Parathyroid adenoma (tissue), 2 donors: ENCODE measurements at regions not wholly inside any gene's neighbourhood (a gene's known extent, or its start where the extent isn't known, plus 50 kb on each side); places are given as distances from the start of the nearest gene placed in this dataset.
"Not testable (repeated sequence)": the region's sequence is repeated elsewhere in the genome, so short reads cannot be mapped to it uniquely, and the experiment has no call there.

ENCODE experiments used
- H2AFZ ChIP-seq: fragments of 300-600 bp; sonication (generic); one replicate; pipeline ENCODE4 v1.7.0; 2017; ENCODE audit warnings: antibody characterized with exemption, mild to moderate bottlenecking
- H3K27ac ChIP-seq: fragments of 300-600 bp; sonication (generic); one replicate; pipeline ENCODE4 v1.7.0; 2017
- H3K27me3 ChIP-seq: fragments of 300-600 bp; sonication (generic); one replicate; pipeline ENCODE4 v1.7.0; 2017; ENCODE audit warnings: low read length; ENCODE audit not compliant: control insufficient read depth, insufficient read depth
- H3K36me3 ChIP-seq: fragments of 300-600 bp; sonication (generic); one replicate; pipeline ENCODE4 v1.7.0; 2017; ENCODE audit warnings: low read length; ENCODE audit not compliant: control insufficient read depth, insufficient read depth
- H3K4me1 ChIP-seq: fragments of 300-600 bp; sonication (generic); one replicate; pipeline ENCODE4 v1.7.0; 2017; ENCODE audit warnings: control low read depth
- H3K4me2 ChIP-seq: fragments of 300-600 bp; sonication (generic); one replicate; pipeline ENCODE4 v1.7.0; 2017; ENCODE audit warnings: low read length
- H3K4me3 ChIP-seq: fragments of 300-600 bp; sonication (generic); one replicate; pipeline ENCODE4 v1.7.0; 2017; ENCODE audit warnings: low read depth, low read length
- H3K79me2 ChIP-seq: fragments of 300-600 bp; sonication (generic); one replicate; pipeline ENCODE4 v1.7.0; 2017; ENCODE audit warnings: control low read depth
- H3K9ac ChIP-seq: fragments of 300-600 bp; sonication (generic); one replicate; pipeline ENCODE4 v1.7.0; 2017; ENCODE audit warnings: mild to moderate bottlenecking
- H3K9me3 ChIP-seq: fragments of 300-600 bp; sonication (generic); one replicate; pipeline ENCODE4 v1.7.0; 2017; ENCODE audit warnings: low read length; ENCODE audit not compliant: control insufficient read depth
- TF ChIP-seq, protein P1 (sequence below): fragments of 300-600 bp; sonication (generic); IDR thresholded peaks from one replicate; pipeline ENCODE4 v1.7.0; 2017; ENCODE audit warnings: antibody characterized with exemption, mild to moderate bottlenecking
- donor health status: primary hyperparathyroidism.

- Histone ChIP-seq H3K27ac (no peak overlapping the region), H3K27me3 (no peaks in the 10 kb centered on the region), H3K36me3 (no peaks in the 10 kb centered on the region), H3K4me1 (no peaks in the 10 kb centered on the region), H3K4me3 (no peak overlapping the region), H3K9me3 (no peaks in the 10 kb centered on the region), H3K4me2 (no peak overlapping the region), H3K9ac (no peak overlapping the region), H3K79me2 (no peaks in the 10 kb centered on the region), H2AFZ (no peak overlapping the region)
- TF ChIP-seq, protein P1, sequence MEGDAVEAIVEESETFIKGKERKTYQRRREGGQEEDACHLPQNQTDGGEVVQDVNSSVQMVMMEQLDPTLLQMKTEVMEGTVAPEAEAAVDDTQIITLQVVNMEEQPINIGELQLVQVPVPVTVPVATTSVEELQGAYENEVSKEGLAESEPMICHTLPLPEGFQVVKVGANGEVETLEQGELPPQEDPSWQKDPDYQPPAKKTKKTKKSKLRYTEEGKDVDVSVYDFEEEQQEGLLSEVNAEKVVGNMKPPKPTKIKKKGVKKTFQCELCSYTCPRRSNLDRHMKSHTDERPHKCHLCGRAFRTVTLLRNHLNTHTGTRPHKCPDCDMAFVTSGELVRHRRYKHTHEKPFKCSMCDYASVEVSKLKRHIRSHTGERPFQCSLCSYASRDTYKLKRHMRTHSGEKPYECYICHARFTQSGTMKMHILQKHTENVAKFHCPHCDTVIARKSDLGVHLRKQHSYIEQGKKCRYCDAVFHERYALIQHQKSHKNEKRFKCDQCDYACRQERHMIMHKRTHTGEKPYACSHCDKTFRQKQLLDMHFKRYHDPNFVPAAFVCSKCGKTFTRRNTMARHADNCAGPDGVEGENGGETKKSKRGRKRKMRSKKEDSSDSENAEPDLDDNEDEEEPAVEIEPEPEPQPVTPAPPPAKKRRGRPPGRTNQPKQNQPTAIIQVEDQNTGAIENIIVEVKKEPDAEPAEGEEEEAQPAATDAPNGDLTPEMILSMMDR = no peak
Measured at GRCh38 chr5:130321931-130322330, 417.7 kb downstream of the CHSY3 start.

- no peak overlapping the region for H3K4me3 ChIP-seq
- no peaks in the 10 kb centered on the region for H3K4me1 ChIP-seq
- H3K27ac ChIP-seq = no peak overlapping the region
- TF ChIP-seq, protein P1 = no peak
- no peak overlapping the region for H2AFZ ChIP-seq
- H3K27me3 ChIP-seq = no peaks in the 10 kb centered on the region
- H3K9me3 ChIP-seq = no peaks in the 10 kb centered on the region
- H3K4me2 ChIP-seq = no peak overlapping the region
- H3K9ac ChIP-seq = no peak overlapping the region
- no peaks in the 10 kb centered on the region for H3K79me2 ChIP-seq
- H3K36me3 ChIP-seq = no peaks in the 10 kb centered on the region
Measured at GRCh38 chr5:130316971-130317680, 412.9 kb downstream of the CHSY3 start.

DNA sequence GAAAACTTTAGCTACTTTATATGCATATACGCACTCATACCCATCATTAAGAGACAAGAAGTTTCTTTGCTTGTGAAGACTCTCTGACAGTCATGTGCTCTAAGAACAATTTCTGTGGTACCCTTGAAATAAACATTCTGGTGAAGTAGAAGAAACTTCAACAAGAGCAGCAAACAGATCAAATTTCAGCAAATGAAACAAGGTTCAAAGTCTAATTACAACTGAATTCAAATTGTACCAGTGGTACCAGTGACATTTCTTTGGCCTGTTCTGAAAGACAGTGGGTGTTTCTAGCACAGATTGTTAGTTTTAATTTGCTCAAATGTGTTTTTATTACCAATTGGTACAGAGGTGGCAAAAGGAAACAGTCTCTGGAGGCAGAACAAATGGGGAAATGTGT, 391.0 kb downstream of the CHSY3 start:
- Histone ChIP-seq H3K9me3 (no peaks in the 10 kb centered on the region), H3K27ac (no peak overlapping the region)

DNA sequence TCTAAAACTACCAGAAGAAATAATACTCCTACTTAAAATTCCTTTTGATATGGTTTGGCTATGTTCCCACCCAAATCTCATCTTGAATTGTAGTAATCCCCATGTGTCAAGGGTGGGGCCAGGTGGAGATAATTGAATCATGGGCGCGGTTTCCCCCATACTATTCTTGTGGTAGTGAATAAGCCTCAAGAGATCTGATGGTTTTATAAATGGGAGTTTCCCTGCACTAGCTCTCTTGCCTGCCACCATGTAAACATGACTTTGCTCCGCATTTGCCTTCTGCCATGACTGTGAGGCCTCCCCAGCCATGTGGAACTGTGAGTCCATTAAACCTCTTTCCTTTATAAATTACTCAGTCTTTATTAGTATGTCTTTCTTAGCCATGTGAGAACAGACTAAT, 390.5 kb downstream of the CHSY3 start:
- H3K9ac ChIP-seq, H3K36me3 ChIP-seq, H3K4me1 ChIP-seq, H2AFZ ChIP-seq, H3K27me3 ChIP-seq, H3K27ac ChIP-seq, H3K79me2 ChIP-seq, H3K4me3 ChIP-seq, H3K9me3 ChIP-seq, H3K4me2 ChIP-seq: not testable (repeated sequence)

More for the DNA sequence above, 391.0 kb downstream of the CHSY3 start:
- Histone ChIP-seq H3K4me2 (no peak overlapping the region), H3K4me1 (no peaks in the 10 kb centered on the region), H3K27me3 (no peaks in the 10 kb centered on the region), H2AFZ (no peak overlapping the region), H3K9ac (no peak overlapping the region), H3K79me2 (no peaks in the 10 kb centered on the region), H3K36me3 (no peaks in the 10 kb centered on the region), H3K4me3 (no peak overlapping the region)
- TF ChIP-seq, protein P1 = no peak

DNA sequence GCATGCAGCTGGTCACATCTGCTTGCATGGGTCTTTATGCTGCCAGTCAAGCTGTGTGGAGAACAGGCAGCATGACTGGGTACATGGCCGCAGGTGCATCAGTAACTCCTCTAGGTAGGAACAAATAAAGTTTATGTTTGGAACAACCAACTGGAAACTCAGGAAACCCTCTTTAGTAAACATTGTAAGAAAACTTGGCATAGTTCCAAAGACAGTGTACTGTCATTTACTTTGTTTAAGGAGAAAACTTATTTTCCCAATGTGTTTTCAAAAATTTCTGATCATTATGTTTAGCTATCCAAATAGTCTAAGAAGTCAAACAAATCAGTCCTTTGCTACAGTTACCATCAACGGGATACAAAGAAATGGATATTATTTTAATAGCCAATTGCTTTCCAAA, 386.0 kb downstream of the CHSY3 start:
- TF ChIP-seq, protein P1 = no peak
- Histone ChIP-seq H3K4me2 (no peak overlapping the region), H3K27me3 (no peaks in the 10 kb centered on the region), H3K4me3 (no peak overlapping the region), H2AFZ (no peak overlapping the region), H3K36me3 (no peaks in the 10 kb centered on the region), H3K4me1 (no peaks in the 10 kb centered on the region), H3K27ac (no peak overlapping the region), H3K79me2 (no peaks in the 10 kb centered on the region), H3K9me3 (no peaks in the 10 kb centered on the region), H3K9ac (no peak overlapping the region)
